GM12873 (cell line): ENCODE measurements at regions not wholly inside any gene's neighbourhood (a gene's known extent, or its start where the extent isn't known, plus 50 kb on each side); places are given as distances from the start of the nearest gene placed in this dataset.

ENCODE experiments used
- CTCF ChIP-seq: IDR thresholded peaks from 2 replicates; pipeline ENCODE4 v1.5.1; 2012; ENCODE audit warnings: low read depth, mild to moderate bottlenecking, moderate library complexity, low read length, control low read depth; ENCODE audit not compliant: insufficient read depth; ENCODE audit errors: missing control alignments

- no peak for TF ChIP-seq CTCF
These were observed 521.9 kb downstream of the KLF5 start for GRCh38 chr13:73580513-73581267.

DNA sequence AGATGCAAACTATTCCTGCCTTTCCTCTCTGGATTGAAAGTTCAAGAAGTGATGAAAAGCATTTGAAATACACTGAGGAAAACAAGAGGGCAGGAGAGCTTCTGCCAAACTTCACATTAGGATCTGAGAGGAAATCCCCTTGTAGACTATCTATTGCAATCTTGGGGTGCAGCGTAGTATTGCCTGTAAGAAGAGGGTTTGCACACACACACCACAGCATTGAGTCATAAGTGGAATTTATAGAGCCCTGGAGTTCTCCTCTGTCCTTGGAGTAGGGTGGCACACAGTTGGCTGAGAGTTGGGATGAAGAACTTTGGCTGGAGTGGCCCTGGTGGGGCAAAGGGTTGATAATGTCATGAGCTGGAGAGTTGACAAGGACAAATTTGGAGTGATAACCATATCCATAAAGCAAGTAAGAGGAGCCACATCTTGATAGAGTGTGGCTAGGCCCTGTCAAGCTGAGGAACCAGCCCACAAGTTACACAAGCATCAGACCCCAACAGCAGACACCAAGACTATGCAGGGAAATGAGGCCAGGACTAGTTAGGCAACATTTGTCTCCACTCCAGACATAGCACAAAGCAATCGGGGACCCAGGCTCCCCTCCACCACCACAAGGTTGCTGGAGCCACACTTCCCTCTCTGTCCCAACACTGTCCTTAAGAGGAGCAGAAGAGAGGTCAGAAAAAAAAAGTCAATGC is 520.9 kb downstream of the KLF5 start:
- TF ChIP-seq CTCF, result no peak

DNA sequence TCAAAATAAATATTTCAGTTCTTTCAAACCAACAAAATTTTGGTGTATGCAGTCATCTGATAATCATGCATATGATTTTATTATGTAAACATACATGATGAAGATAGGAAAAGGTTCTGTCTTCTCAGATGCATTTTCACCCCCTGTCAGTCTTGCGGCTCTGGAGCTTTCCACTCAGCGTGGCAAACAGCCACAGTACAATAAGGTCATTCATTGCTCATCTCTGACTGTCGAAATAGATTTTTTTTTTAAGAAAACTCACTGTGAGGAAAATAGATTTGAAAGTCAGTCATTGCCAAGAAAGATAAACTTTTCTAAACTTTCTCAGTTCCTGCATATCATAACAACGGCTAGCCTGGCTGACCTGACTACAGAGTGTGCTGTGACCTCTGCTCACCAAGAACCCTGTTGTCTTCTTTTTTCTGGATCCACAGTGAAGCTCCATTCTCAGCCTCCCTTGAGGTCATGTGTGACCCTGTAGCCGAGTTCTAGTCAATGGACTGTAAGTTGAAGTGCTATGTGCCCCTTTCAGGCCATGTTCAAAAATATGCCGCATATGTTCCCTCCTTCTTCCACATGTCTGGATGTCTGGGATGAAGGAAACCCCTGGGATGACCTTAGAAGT is 519.6 kb downstream of the KLF5 start:
- no peak for TF ChIP-seq CTCF

GRCh38 chr13:73576291-73576690 is 517.5 kb downstream of the KLF5 start:
- TF ChIP-seq CTCF, result no peak

DNA sequence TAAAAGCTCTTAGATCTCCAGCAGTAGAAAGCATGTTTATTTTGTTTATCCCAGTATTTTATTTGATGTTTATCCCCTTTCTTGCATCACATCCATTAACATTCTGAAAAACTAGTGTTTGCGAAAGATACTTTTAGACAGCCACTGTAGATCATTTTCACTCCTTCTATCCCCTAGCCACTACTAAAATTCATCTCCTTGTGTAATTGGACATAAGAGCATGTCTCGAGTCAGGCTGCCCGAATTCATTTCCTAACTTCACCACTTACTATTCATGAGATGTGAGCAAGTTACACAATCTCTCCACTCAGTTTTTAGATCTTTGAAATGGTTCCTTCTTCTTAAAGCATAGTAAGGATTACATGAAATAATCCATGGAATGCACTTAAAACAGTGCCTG is 514.0 kb downstream of the KLF5 start:
- no peak for TF ChIP-seq CTCF

GRCh38 chr13:73571376-73571775 is 512.6 kb downstream of the KLF5 start:
- no peak for TF ChIP-seq CTCF

DNA sequence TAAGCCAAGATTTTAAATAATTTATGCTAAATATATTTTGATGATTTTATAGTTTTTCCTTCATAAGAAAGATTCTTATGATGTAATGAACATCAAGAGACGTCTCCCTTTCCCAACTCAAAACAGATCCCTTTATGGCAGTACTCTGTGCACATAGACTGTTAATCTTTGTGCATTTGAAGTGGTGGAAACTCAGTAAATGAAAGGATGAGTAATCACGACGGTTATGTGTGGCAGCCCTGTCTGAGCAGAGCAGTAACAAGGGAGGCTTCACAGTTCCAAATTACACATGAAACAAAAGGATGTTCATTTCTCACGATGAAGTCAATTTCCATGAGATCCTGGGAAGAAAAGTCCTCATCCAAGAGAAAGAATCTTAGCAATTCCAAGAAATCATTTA is 498.1 kb downstream of the KLF5 start:
- TF ChIP-seq CTCF, result no peak
